CD4-positive, alpha-beta T cell (primary cell): ENCODE measurements at regions not wholly inside any gene's neighbourhood (a gene's known extent, or its start where the extent isn't known, plus 50 kb on each side); places are given as distances from the start of the nearest gene placed in this dataset.

ENCODE experiments used
- ATAC-seq: fragments of 200-7000 bp; cut with Tn5 transposase; one replicate; pipeline ENCODE4 v1.10.0; 2022; ENCODE audit warnings: mild to moderate bottlenecking; ENCODE audit not compliant: poor library complexity
- CTCF ChIA-PET: fragments of 350-600 bp; sonication (Branson Sonifier 250); formaldehyde crosslinking; loops from one replicate; lab custom pipeline; 2021; ENCODE audit warnings: antibody characterized with exemption, inconsistent platforms; lab: Charles Lee
- POLR2A ChIA-PET: fragments of 350-600 bp; sonication (Branson Sonifier 250); formaldehyde crosslinking; loops from one replicate; lab custom pipeline; 2021; ENCODE audit warnings: antibody characterized with exemption, inconsistent platforms; lab: Charles Lee
- DNase-seq, 14 experiments: peaks; one replicate each; pipeline ENCODE4 v3.0.0-alpha.2; 2013 to 2020; ENCODE audit warnings: mixed read lengths in 2 of 14
- H3K27ac ChIP-seq, 2 donors: one replicate each; pipeline versions ENCODE4 v1.5.1 to v1.7.0; 2013; ENCODE audit warnings: low read length in 2 of 2, low read depth in 1 of 2, mild to moderate bottlenecking in 1 of 2
- H3K27me3 ChIP-seq, 2 experiments: 1 replicate in 1 of 2; 2 replicates in 1 of 2; pipeline versions ENCODE4 v1.6.1 to v1.7.0; 2013; ENCODE audit warnings: low read length in 2 of 2, control low read depth in 1 of 2, mild to moderate bottlenecking in 1 of 2, moderate library complexity in 1 of 2; ENCODE audit not compliant: insufficient read depth in 2 of 2, control insufficient read depth in 1 of 2
- H3K36me3 ChIP-seq: one replicate; pipeline ENCODE4 v1.6.1; 2013; ENCODE audit warnings: low read length, control low read depth; ENCODE audit not compliant: insufficient read depth
- H3K4me1 ChIP-seq: one replicate; pipeline ENCODE4 v1.6.1; 2013; ENCODE audit warnings: low read length, control low read depth; ENCODE audit not compliant: insufficient read depth
- H3K4me3 ChIP-seq: one replicate; pipeline ENCODE4 v1.5.1; 2013; ENCODE audit warnings: mild to moderate bottlenecking, low read length, moderate library complexity
- H3K9me3 ChIP-seq, 2 experiments: 1 replicate in 1 of 2; 2 replicates in 1 of 2; pipeline versions ENCODE4 v1.6.1 to v1.7.0; 2013; ENCODE audit warnings: low read length in 2 of 2, mild to moderate bottlenecking in 2 of 2, control low read depth in 1 of 2, moderate library complexity in 1 of 2; ENCODE audit not compliant: control insufficient read depth in 1 of 2, insufficient read depth in 1 of 2
- H3K27ac Mint-ChIP-seq: one replicate; pipeline ENCODE4 v1.8.0; 2020; ENCODE audit warnings: mixed read lengths
- H3K27me3 Mint-ChIP-seq: one replicate; pipeline ENCODE4 v1.8.0; 2021; ENCODE audit warnings: mixed read lengths
- H3K36me3 Mint-ChIP-seq: one replicate; pipeline ENCODE4 v1.8.0; 2021; ENCODE audit warnings: low read depth, mixed read lengths
- H3K4me1 Mint-ChIP-seq: one replicate; pipeline ENCODE4 v1.8.0; 2021; ENCODE audit warnings: low read depth, mixed read lengths
- H3K4me3 Mint-ChIP-seq: one replicate; pipeline ENCODE4 v1.8.0; 2020; ENCODE audit warnings: mild to moderate bottlenecking, mixed read lengths
- H3K9me3 Mint-ChIP-seq: one replicate; pipeline ENCODE4 v1.8.0; 2020; ENCODE audit warnings: mixed read lengths
- CTCF ChIP-seq: fragments of 200-600 bp; IDR thresholded peaks from one replicate; pipeline ENCODE4 v1.8.0; 2022; ENCODE audit warnings: antibody characterized with exemption, mild to moderate bottlenecking
- intact Hi-C, 2 experiments: fragments of 100-400 bp; cut with DNase I in 1 of 2; cut with micrococcal nuclease in 1 of 2; formaldehyde crosslinking; loops; one replicate each; pipeline versions ENCODE4 v1.15.1 to v1.9.0; 2023 to 2025; cut with DNase I, micrococcal nuclease

DNA sequence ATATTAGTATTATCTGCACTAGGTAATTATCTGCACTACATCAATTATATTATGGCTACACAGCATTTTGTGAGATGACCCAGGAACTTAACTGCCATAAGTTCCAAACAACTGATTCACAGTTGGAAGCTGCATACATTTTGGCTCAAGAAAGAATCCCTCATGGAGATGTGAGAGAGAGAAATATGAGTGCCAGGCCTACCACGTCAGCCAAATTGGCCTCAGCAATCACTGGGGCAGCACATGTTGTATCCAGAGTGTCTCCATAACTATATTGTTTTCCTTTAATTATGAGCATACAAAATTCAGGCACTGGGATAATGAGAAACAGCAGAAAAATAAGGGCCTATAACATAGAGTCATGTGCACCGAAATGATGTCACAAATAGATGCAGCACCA, 174.2 kb upstream of the DMD start:
- H3K4me3 ChIP-seq: no peak overlapping the region
- Mint-ChIP-seq H3K27ac (no peak overlapping the region), H3K9me3 (no peaks in the 10 kb centered on the region), H3K27me3 (no peaks in the 10 kb centered on the region), H3K4me3 (no peak overlapping the region), H3K36me3 (no peaks in the 10 kb centered on the region), H3K4me1 (no peaks in the 10 kb centered on the region)
- no peak for DNase-seq
- POLR2A ChIA-PET: no interaction called here
- TF ChIP-seq CTCF: no peak
- no peaks in the 10 kb centered on the region for H3K4me1 ChIP-seq
- intact Hi-C loops: no loop called here
- ATAC-seq: no peak
- H3K9me3 ChIP-seq: no peaks in the 10 kb centered on the region
- no peaks in the 10 kb centered on the region for H3K36me3 ChIP-seq
- H3K27me3 ChIP-seq: no peaks in the 10 kb centered on the region
- CTCF ChIA-PET: no interaction called here
- H3K27ac ChIP-seq: no peak overlapping the region

DNA sequence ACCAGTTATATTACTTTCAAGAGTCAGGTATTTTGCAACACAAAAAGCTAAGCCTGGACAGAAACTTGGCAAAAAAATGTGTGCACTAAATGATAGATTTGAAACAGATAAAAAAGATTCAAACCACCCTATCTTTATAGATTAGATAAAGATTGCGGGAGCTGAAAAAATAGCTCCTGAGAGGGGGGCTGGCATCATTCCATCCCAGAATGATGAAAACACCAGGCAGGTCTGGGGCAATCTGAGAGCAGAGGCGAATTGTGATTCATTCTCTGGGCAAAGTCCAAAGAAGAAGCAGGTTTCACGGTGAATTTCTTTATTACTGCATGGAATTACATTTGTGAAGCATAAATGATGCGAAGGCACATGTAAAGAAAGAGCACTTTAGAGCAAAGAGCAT, 168.5 kb upstream of the DMD start:
- CTCF ChIA-PET: no interaction called here
- ATAC-seq (no peak), DNase-seq (no peak)
- Histone ChIP-seq H3K27me3 (no peaks in the 10 kb centered on the region), H3K4me1 (no peaks in the 10 kb centered on the region), H3K36me3 (no peaks in the 10 kb centered on the region), H3K4me3 (no peak overlapping the region), H3K27ac (no peak overlapping the region), H3K9me3 (no peaks in the 10 kb centered on the region)
- Mint-ChIP-seq H3K9me3 (no peaks in the 10 kb centered on the region), H3K27me3 (no peaks in the 10 kb centered on the region), H3K27ac (no peak overlapping the region), H3K4me3 (no peak overlapping the region), H3K4me1 (no peaks in the 10 kb centered on the region), H3K36me3 (no peaks in the 10 kb centered on the region)
- intact Hi-C loops: no loop called here
- TF ChIP-seq CTCF: no peak
- POLR2A ChIA-PET: no interaction called here

DNA sequence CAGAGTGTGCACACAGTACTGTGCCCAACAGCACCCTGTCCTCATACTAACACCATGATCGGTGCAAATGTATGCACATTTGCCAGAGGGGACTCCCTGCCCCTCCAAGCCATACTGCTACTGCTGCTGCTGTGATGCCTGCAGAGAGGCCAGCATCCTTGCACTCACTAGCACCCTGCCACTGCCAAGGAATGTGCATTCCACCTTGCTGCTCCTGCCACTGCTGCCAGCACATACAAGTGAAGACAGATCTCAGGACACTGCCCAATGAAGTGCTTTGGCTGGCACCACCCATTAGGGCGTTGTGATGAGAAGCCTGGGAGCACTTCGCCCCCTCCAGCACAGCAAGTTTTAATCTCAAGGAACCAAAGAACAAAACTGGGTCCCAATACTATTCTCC, 146.3 kb upstream of the DMD start:
- H3K27ac ChIP-seq: no peak overlapping the region
- H3K4me3 ChIP-seq: no peak overlapping the region
- ChIA-PET POLR2A (no interaction called here), CTCF (no interaction called here)
- H3K9me3 ChIP-seq: peaks cover 0 to 17% of the 10 kb centered on the region in 2 experiments
- no peak for TF ChIP-seq CTCF
- H3K27me3 ChIP-seq: no peaks in the 10 kb centered on the region
- no peaks in the 10 kb centered on the region for H3K4me1 Mint-ChIP-seq
- no peaks in the 10 kb centered on the region for H3K27me3 Mint-ChIP-seq
- ATAC-seq (no peak), DNase-seq (no peak)
- intact Hi-C loops: no loop called here
- H3K27ac Mint-ChIP-seq: no peak overlapping the region
- H3K9me3 Mint-ChIP-seq: peaks cover 11% of the 10 kb centered on the region
- H3K36me3 Mint-ChIP-seq: no peaks in the 10 kb centered on the region
- H3K4me3 Mint-ChIP-seq: no peak overlapping the region
- no peaks in the 10 kb centered on the region for H3K36me3 ChIP-seq
- no peaks in the 10 kb centered on the region for H3K4me1 ChIP-seq
